ENCODE measurements at regions not wholly inside any gene's neighbourhood (a gene's known extent, or its start where the extent isn't known, plus 50 kb on each side); places are given as distances from the start of the nearest gene placed in this dataset.

DNA sequence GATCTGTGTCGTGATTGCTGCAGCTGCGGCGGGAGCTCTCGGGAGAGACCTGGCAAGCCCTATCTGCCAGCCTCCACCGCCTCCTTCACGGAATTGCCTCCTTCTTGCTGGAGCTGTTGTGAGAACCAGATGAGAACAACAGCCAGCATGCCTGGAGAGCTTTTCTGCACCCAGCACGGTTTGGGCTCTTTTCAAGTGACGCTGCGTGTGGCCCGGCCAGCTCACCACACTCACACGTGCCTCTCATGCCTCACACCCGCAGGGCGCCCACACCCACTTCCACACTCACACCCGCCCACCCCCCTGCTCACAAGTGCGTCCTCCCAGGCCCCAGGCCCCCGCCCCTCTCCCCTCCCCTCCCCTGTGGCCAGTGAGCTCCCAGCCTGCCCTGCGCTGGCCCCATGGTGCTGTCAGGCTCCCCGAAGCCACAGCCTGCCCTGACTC, 135.7 kb upstream of the RUNX3 start:
- no peaks in the 10 kb centered on the region for H3K9me3 ChIP-seq (ENCODE audit: low read length)
- peaks cover 3 to 35% of the 10 kb centered on the region in 2 experiments; a peak in 3 of 5 replicates for H3K27me3 ChIP-seq (ENCODE audit: control insufficient read depth in 1 of 2, insufficient read depth in 2 of 2, low read length in 2 of 2)
- DNase-seq (ENCODE audit: low spot score) (no peak), ATAC-seq (no peak), FAIRE-seq (no peak)
- in situ Hi-C loops (cut with HindIII; ENCODE audit: extremely low pct_ligation_motif_present, low pct_unique_long_range_greater_than_20kb), result no loop called here
- H2AFZ ChIP-seq (ENCODE audit: low read length), result no peak overlapping the region
- H4K20me1 ChIP-seq (ENCODE audit: insufficient read depth, low read length), result no peaks in the 10 kb centered on the region
- no peak overlapping the region for H3K27ac ChIP-seq (ENCODE audit: extremely low read length, insufficient read depth, low read length)
- no peak overlapping the region for H3K4me2 ChIP-seq (ENCODE audit: low read depth, low read length)
- WGBS (ENCODE audit: low lambda C conversion rate), result 48% methylated on average over 10 of the region's 18 CpGs
- no TSS peak for BruUV-seq (replicated peaks)
- no peaks in the 10 kb centered on the region for H3K36me3 ChIP-seq (replicated peaks in 1 of 2; ENCODE audit: control insufficient read depth in 1 of 2, insufficient read depth in 2 of 2, low read length in 2 of 2)
- ChIA-PET CTCF (ENCODE audit: low intra/inter-chr PET ratio, low total read pairs) (no interaction called here), POLR2A (no interaction called here)
- intact Hi-C loops (cut with micrococcal nuclease; ENCODE audit: unreplicated experiment), result no loop called here
- no peaks in the 10 kb centered on the region for H3K4me1 ChIP-seq (ENCODE audit: insufficient read depth, low read length)
- H3K9ac ChIP-seq (ENCODE audit: insufficient read depth, low read depth, low read length), result no peak overlapping the region
- no peak for TF ChIP-seq MAFF (IDR thresholded peaks at IDR 0.05; ENCODE audit: low read depth, low read length)
- no peaks in the 10 kb centered on the region for H3K79me2 ChIP-seq (ENCODE audit: insufficient read depth, low read length)
- no peak overlapping the region for H3K4me3 ChIP-seq (replicated peaks in 1 of 3; ENCODE audit: insufficient read depth in 1 of 3, low read depth in 2 of 3, low read length in 3 of 3)

DNA sequence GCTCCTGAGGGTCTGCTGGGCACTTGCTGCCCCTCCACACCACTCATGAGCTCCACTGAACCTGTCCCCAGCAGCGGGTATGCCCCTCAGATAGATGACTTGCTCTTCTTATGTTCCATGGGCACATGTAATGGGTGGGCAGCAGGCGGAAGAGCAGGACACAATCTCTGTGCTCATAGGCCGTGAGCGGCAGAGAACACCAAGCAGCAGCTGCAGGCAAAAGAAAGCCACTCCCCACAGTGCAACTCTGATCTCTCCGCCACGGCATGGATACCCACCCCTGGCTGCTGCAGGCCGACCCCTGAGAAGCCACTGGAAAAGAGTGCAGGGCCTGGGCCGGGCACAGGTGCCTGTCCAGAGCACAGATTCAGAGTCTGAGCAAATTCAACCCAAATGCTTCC, 135.2 kb upstream of the RUNX3 start:
- Histone ChIP-seq H3K4me2 (ENCODE audit: low read depth, low read length) (no peak overlapping the region), H3K79me2 (ENCODE audit: insufficient read depth, low read length) (no peaks in the 10 kb centered on the region), H3K36me3 (replicated peaks in 1 of 2; ENCODE audit: control insufficient read depth in 1 of 2, insufficient read depth in 2 of 2, low read length in 2 of 2) (no peaks in the 10 kb centered on the region), H4K20me1 (ENCODE audit: insufficient read depth, low read length) (no peaks in the 10 kb centered on the region), H3K27me3 (ENCODE audit: control insufficient read depth in 1 of 2, insufficient read depth in 2 of 2, low read length in 2 of 2) (peaks cover 3 to 31% of the 10 kb centered on the region in 2 experiments; a peak in 3 of 5 replicates), H3K27ac (ENCODE audit: extremely low read length, insufficient read depth, low read length) (no peak overlapping the region), H3K4me3 (replicated peaks in 1 of 3; ENCODE audit: insufficient read depth in 1 of 3, low read depth in 2 of 3, low read length in 3 of 3) (no peak overlapping the region), H2AFZ (ENCODE audit: low read length) (no peak overlapping the region), H3K9ac (ENCODE audit: insufficient read depth, low read depth, low read length) (no peak overlapping the region), H3K4me1 (ENCODE audit: insufficient read depth, low read length) (no peaks in the 10 kb centered on the region), H3K9me3 (ENCODE audit: low read length) (no peaks in the 10 kb centered on the region)
- no peak for TF ChIP-seq ZNF441 (CRISPR knock-in tag; IDR thresholded peaks at IDR 0.05; ENCODE audit: borderline replicate concordance)
- TF ChIP-seq, protein P1, sequence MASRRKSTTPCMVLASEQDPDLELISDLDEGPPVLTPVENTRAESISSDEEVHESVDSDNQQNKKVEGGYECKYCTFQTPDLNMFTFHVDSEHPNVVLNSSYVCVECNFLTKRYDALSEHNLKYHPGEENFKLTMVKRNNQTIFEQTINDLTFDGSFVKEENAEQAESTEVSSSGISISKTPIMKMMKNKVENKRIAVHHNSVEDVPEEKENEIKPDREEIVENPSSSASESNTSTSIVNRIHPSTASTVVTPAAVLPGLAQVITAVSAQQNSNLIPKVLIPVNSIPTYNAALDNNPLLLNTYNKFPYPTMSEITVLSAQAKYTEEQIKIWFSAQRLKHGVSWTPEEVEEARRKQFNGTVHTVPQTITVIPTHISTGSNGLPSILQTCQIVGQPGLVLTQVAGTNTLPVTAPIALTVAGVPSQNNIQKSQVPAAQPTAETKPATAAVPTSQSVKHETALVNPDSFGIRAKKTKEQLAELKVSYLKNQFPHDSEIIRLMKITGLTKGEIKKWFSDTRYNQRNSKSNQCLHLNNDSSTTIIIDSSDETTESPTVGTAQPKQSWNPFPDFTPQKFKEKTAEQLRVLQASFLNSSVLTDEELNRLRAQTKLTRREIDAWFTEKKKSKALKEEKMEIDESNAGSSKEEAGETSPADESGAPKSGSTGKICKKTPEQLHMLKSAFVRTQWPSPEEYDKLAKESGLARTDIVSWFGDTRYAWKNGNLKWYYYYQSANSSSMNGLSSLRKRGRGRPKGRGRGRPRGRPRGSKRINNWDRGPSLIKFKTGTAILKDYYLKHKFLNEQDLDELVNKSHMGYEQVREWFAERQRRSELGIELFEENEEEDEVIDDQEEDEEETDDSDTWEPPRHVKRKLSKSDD (CRISPR knock-in tag; IDR thresholded peaks at IDR 0.05; ENCODE audit: low read depth), result no peak
- TF ChIP-seq CREB1 (IDR thresholded peaks at IDR 0.05), result no peak
- TF ChIP-seq CREB1 (CRISPR knock-in tag; IDR thresholded peaks at IDR 0.05), result no peak
- no peak for TF ChIP-seq SMARCE1 (IDR thresholded peaks at IDR 0.05; ENCODE audit: borderline replicate concordance)
- no peak for TF ChIP-seq KDM2A (CRISPR knock-in tag; IDR thresholded peaks at IDR 0.05; ENCODE audit: borderline replicate concordance, low read depth)
- TF ChIP-seq XBP1 (CRISPR knock-in tag; IDR thresholded peaks at IDR 0.05), result no peak
- no peak for TF ChIP-seq ZNF773 (CRISPR knock-in tag; IDR thresholded peaks at IDR 0.05; ENCODE audit: borderline replicate concordance)
- no peak for TF ChIP-seq ZNF589 (CRISPR knock-in tag; conservative IDR thresholded peaks at IDR 0.05)
- no peak for TF ChIP-seq SP2 (CRISPR knock-in tag; IDR thresholded peaks at IDR 0.05)
- no peak for TF ChIP-seq HDAC1 (CRISPR knock-in tag; IDR thresholded peaks at IDR 0.05)
- no peak for TF ChIP-seq TBX2 (CRISPR knock-in tag; IDR thresholded peaks at IDR 0.05; ENCODE audit: borderline replicate concordance)
- TF ChIP-seq SNAPC2 (CRISPR knock-in tag; IDR thresholded peaks at IDR 0.05), result no peak
- ATAC-seq (no peak), DNase-seq (ENCODE audit: low spot score) (no peak), FAIRE-seq (no peak)
- POLR2A ChIA-PET, result no interaction called here
- intact Hi-C loops (cut with micrococcal nuclease; ENCODE audit: unreplicated experiment), result no loop called here
- in situ Hi-C loops (cut with HindIII; ENCODE audit: extremely low pct_ligation_motif_present, low pct_unique_long_range_greater_than_20kb), result no loop called here
- CTCF ChIA-PET (ENCODE audit: low intra/inter-chr PET ratio, low total read pairs), result no interaction called here
- no CpG with 5 or more reads among the region's 8 CpGs for WGBS (ENCODE audit: low lambda C conversion rate)
- no TSS peak for BruUV-seq (replicated peaks)

Data from HepG2 (cell line).